SU-DHL-6 (cell line): ENCODE measurements at regions not wholly inside any gene's neighbourhood (a gene's known extent, or its start where the extent isn't known, plus 50 kb on each side); places are given as distances from the start of the nearest gene placed in this dataset.

Experiments
- EZH2phosphoT487 ChIP-seq: fragments of 200-600 bp; sonication (generic), shearing (Covaris generic); conservative IDR thresholded peaks from 2 replicates; pipeline ENCODE4 v1.6.1; 2018; ENCODE audit warnings: mild to moderate bottlenecking, antibody characterized with exemption, low read length, moderate library complexity, mixed read lengths
- TF ChIP-seq, protein P1 (sequence below): fragments of 200-600 bp; sonication (generic); IDR thresholded peaks from one replicate; pipeline ENCODE4 v1.5.1; 2017; ENCODE audit warnings: antibody characterized with exemption, mild to moderate bottlenecking, low read length, moderate library complexity; ENCODE audit not compliant: insufficient read depth, poor library complexity, severe bottlenecking

DNA sequence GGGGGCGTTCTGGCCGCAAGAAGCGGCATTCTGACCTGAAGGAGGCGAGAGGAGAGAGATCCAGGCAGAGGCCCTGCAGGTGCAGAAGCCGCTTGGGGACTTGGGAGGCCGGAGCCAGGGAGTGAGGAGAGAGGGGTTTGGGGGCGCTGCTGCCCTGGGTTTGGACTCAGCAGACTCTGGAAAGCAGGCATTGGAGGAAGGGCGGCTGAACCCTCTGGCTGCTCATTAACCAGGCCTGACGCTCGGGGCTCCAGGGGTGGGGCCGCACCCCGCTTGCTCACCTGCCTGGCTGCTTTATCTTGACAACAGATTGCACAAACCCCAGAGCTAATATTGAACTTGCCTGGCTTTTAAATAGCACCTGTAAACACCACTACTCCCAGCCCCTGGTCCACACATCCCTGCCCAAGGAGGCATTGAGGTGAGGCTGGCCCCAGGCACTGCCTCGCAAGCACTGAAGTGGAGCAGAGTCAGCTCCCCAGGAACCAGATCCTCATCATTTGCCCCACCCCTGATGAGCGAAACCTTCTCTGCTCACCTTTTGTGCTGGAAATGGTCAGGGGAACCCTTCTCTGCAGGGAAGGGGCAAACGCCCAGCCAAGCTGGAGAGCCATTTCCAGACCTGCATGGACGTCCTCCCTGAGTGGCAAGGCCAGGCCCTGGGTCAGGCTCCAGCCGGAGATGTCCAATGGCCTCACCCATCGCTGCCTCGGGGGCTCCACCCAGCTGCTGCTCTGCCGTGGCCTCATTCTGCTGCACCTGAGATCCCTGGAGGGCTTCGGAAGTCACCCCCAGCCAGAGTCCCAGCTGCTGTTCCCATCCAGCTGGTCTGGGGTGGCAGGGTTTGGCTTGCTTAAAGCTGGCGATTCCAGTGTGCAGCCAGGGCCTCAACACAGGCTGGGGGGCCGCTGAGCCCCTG lies 190.2 kb upstream of the GSE1 start:
- TF ChIP-seq, protein P1, sequence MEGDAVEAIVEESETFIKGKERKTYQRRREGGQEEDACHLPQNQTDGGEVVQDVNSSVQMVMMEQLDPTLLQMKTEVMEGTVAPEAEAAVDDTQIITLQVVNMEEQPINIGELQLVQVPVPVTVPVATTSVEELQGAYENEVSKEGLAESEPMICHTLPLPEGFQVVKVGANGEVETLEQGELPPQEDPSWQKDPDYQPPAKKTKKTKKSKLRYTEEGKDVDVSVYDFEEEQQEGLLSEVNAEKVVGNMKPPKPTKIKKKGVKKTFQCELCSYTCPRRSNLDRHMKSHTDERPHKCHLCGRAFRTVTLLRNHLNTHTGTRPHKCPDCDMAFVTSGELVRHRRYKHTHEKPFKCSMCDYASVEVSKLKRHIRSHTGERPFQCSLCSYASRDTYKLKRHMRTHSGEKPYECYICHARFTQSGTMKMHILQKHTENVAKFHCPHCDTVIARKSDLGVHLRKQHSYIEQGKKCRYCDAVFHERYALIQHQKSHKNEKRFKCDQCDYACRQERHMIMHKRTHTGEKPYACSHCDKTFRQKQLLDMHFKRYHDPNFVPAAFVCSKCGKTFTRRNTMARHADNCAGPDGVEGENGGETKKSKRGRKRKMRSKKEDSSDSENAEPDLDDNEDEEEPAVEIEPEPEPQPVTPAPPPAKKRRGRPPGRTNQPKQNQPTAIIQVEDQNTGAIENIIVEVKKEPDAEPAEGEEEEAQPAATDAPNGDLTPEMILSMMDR: no peak
- TF ChIP-seq EZH2phosphoT487: no peak
